ENCODE measurements at regions not wholly inside any gene's neighbourhood (a gene's known extent, or its start where the extent isn't known, plus 50 kb on each side); places are given as distances from the start of the nearest gene placed in this dataset.
A peak's percentile ranks its signal among the peaks of the same experiment; 100 is the strongest.

GRCh38 chr10:23694446-23694920 is 255.6 kb downstream of the OTUD1 start:
- H3K4me3 ChIP-seq = peak overlapping the region in 2 of 4 donors; percentile 18 to 34
- DNase-seq = no peak
- no peak overlapping the region for H3K27ac ChIP-seq
- TF ChIP-seq CTCF (IDR thresholded peaks at IDR 0.05) (no peak), POLR2A (IDR thresholded peaks at IDR 0.05) (no peak)
- no peaks in the 10 kb centered on the region for H3K36me3 ChIP-seq
- H3K4me1 ChIP-seq = no peaks in the 10 kb centered on the region
- H3K27me3 ChIP-seq = peaks cover 0 to 10% of the 10 kb centered on the region in 2 donors
- H3K9me3 ChIP-seq = no peaks in the 10 kb centered on the region

- Histone ChIP-seq H3K36me3 (no peaks in the 10 kb centered on the region), H3K27ac (no peak overlapping the region), H3K4me1 (no peaks in the 10 kb centered on the region), H3K4me3 (peak overlapping the region in 2 of 4 donors; percentile 18 to 34), H3K9me3 (no peaks in the 10 kb centered on the region), H3K27me3 (peaks cover 0 to 10% of the 10 kb centered on the region in 2 donors)
- no peak for DNase-seq
- no peak for TF ChIP-seq POLR2A (IDR thresholded peaks at IDR 0.05)
- TF ChIP-seq CTCF (IDR thresholded peaks at IDR 0.05) = no peak
Measured at GRCh38 chr10:23694921-23695824, 256.3 kb downstream of the OTUD1 start.

- Histone ChIP-seq H3K9me3 (no peaks in the 10 kb centered on the region), H3K4me3 (no peak overlapping the region), H3K36me3 (no peaks in the 10 kb centered on the region), H3K27ac (no peak overlapping the region), H3K4me1 (no peaks in the 10 kb centered on the region), H3K27me3 (peaks cover 0 to 10% of the 10 kb centered on the region in 2 donors)
- no peak for DNase-seq
- TF ChIP-seq CTCF (IDR thresholded peaks at IDR 0.05) = no peak
- TF ChIP-seq POLR2A (IDR thresholded peaks at IDR 0.05) = no peak
Measured at GRCh38 chr10:23695825-23696420, 257.0 kb downstream of the OTUD1 start.

GRCh38 chr10:23696476-23696875 is 257.6 kb downstream of the OTUD1 start:
- Histone ChIP-seq H3K36me3 (no peaks in the 10 kb centered on the region), H3K4me1 (no peaks in the 10 kb centered on the region), H3K27ac (no peak overlapping the region), H3K27me3 (peaks cover 0 to 10% of the 10 kb centered on the region in 2 donors), H3K4me3 (no peak overlapping the region), H3K9me3 (no peaks in the 10 kb centered on the region)
- DNase-seq = no peak
- no peak for TF ChIP-seq POLR2A (IDR thresholded peaks at IDR 0.05)
- no peak for TF ChIP-seq CTCF (IDR thresholded peaks at IDR 0.05)

- H3K9me3 ChIP-seq = no peaks in the 10 kb centered on the region
- H3K4me3 ChIP-seq = no peak overlapping the region
Measured at GRCh38 chr10:23702977-23703414, 264.1 kb downstream of the OTUD1 start.

More at GRCh38 chr10:23702977-23703414, 264.1 kb downstream of the OTUD1 start:
- Histone ChIP-seq H3K27ac (no peak overlapping the region), H3K27me3 (no peaks in the 10 kb centered on the region), H3K36me3 (no peaks in the 10 kb centered on the region), H3K4me1 (no peaks in the 10 kb centered on the region)
- TF ChIP-seq POLR2A (IDR thresholded peaks at IDR 0.05) (no peak), CTCF (IDR thresholded peaks at IDR 0.05) (peak in 5 of 6 experiments; percentile 26 to 60 (median 54))
- DNase-seq = peak in 1 of 3 donors; percentile 60

Measured in Peyer's patch (tissue), 4 donors.